Astrocyte (in vitro differentiated cells and primary cell): ENCODE measurements at regions not wholly inside any gene's neighbourhood (a gene's known extent, or its start where the extent isn't known, plus 50 kb on each side); places are given as distances from the start of the nearest gene placed in this dataset.

Experiments
- DNase-seq: peaks from one replicate; pipeline ENCODE4 v3.0.0-alpha.2; 2010; ENCODE audit warnings: low read depth
- FAIRE-seq: peaks from 2 replicates; lab custom pipeline; 2011; peaks lifted over from hg19 to GRCh38; lab: Jason Lieb, UNC
- H2AFZ ChIP-seq: 2 replicates; pipeline ENCODE4 v1.6.0; 2012; ENCODE audit warnings: low read depth, low read length, inconsistent platforms
- H3K27ac ChIP-seq: 2 replicates; pipeline ENCODE4 v1.5.1; 2011; ENCODE audit warnings: low read depth, low read length, inconsistent platforms
- H3K27me3 ChIP-seq: 2 replicates; pipeline ENCODE4 v1.6.0; 2011; ENCODE audit warnings: low read length, inconsistent platforms; ENCODE audit not compliant: insufficient read depth
- H3K36me3 ChIP-seq: 2 replicates; pipeline ENCODE4 v1.5.1; 2011; ENCODE audit warnings: low read length, inconsistent platforms; ENCODE audit not compliant: insufficient read depth
- H3K4me1 ChIP-seq: 2 replicates; pipeline ENCODE4 v1.5.1; 2011; ENCODE audit warnings: low read length, inconsistent platforms; ENCODE audit not compliant: insufficient read depth
- H3K4me2 ChIP-seq: 2 replicates; pipeline ENCODE4 v1.6.0; 2012; ENCODE audit warnings: low read length, inconsistent platforms
- H3K4me3 ChIP-seq: 2 replicates; pipeline ENCODE4 v1.5.1; 2011; ENCODE audit warnings: low read depth, mild to moderate bottlenecking, low read length, inconsistent platforms; ENCODE audit not compliant: insufficient read depth
- H3K79me2 ChIP-seq: 2 replicates; pipeline ENCODE4 v1.6.0; 2012; ENCODE audit warnings: mild to moderate bottlenecking, low read length, inconsistent platforms; ENCODE audit not compliant: insufficient read depth
- H3K9ac ChIP-seq: 2 replicates; pipeline ENCODE4 v1.6.0; 2012; ENCODE audit warnings: mild to moderate bottlenecking, low read length, inconsistent platforms
- H3K9me3 ChIP-seq: 2 replicates; pipeline ENCODE4 v1.5.1; 2012; ENCODE audit warnings: low read depth, mild to moderate bottlenecking, low read length, inconsistent platforms; ENCODE audit not compliant: insufficient read depth
- H4K20me1 ChIP-seq: 2 replicates; pipeline ENCODE4 v1.6.0; 2012; ENCODE audit warnings: low read length, inconsistent platforms; ENCODE audit not compliant: insufficient read depth
- H3K27ac Mint-ChIP-seq: one replicate; pipeline ENCODE4 v1.8.0; 2021; ENCODE audit warnings: mild to moderate bottlenecking, mixed read lengths; ENCODE audit not compliant: unreplicated experiment
- H3K27me3 Mint-ChIP-seq: one replicate; pipeline ENCODE4 v1.8.0; 2021; ENCODE audit warnings: low read depth, mixed read lengths; ENCODE audit not compliant: unreplicated experiment
- H3K36me3 Mint-ChIP-seq: one replicate; pipeline ENCODE4 v1.8.0; 2021; ENCODE audit warnings: low read depth, mixed read lengths; ENCODE audit not compliant: unreplicated experiment
- H3K4me1 Mint-ChIP-seq: one replicate; pipeline ENCODE4 v1.8.0; 2021; ENCODE audit warnings: low read depth, mixed read lengths; ENCODE audit not compliant: unreplicated experiment
- H3K4me3 Mint-ChIP-seq: one replicate; pipeline ENCODE4 v1.8.0; 2021; ENCODE audit warnings: mild to moderate bottlenecking, moderate library complexity, mixed read lengths; ENCODE audit not compliant: unreplicated experiment
- H3K9me3 Mint-ChIP-seq: one replicate; pipeline ENCODE4 v1.8.0; 2021; ENCODE audit warnings: mild to moderate bottlenecking, mixed read lengths; ENCODE audit not compliant: unreplicated experiment
- EZH2 ChIP-seq: IDR thresholded peaks from 2 replicates; pipeline ENCODE4 v1.6.1; 2012; ENCODE audit warnings: mild to moderate bottlenecking, low read length, inconsistent platforms; ENCODE audit not compliant: insufficient read depth
- TF ChIP-seq, protein P1 (sequence below): IDR thresholded peaks from 2 replicates; pipeline ENCODE4 v1.5.1; 2011; ENCODE audit warnings: low read depth, mild to moderate bottlenecking, inconsistent platforms, low read length, moderate library complexity; ENCODE audit not compliant: insufficient read depth

GRCh38 chr21:35329940-35330660 lies 281.0 kb upstream of the RUNX1 start:
- Histone ChIP-seq H3K36me3 (no peaks in the 10 kb centered on the region), H3K4me3 (no peak overlapping the region), H3K27me3 (peaks cover 26% of the 10 kb centered on the region), H3K9me3 (no peaks in the 10 kb centered on the region), H3K4me2 (no peak overlapping the region), H4K20me1 (no peaks in the 10 kb centered on the region), H3K79me2 (no peaks in the 10 kb centered on the region), H3K9ac (no peak overlapping the region), H2AFZ (no peak overlapping the region), H3K4me1 (peaks cover 8% of the 10 kb centered on the region), H3K27ac (no peak overlapping the region)
- H3K4me1 Mint-ChIP-seq: peaks cover 13% of the 10 kb centered on the region
- peaks cover 4% of the 10 kb centered on the region for H3K36me3 Mint-ChIP-seq
- H3K27me3 Mint-ChIP-seq: no peaks in the 10 kb centered on the region
- no peak for FAIRE-seq
- H3K4me3 Mint-ChIP-seq: no peak overlapping the region
- no peak for DNase-seq
- TF ChIP-seq, protein P1, sequence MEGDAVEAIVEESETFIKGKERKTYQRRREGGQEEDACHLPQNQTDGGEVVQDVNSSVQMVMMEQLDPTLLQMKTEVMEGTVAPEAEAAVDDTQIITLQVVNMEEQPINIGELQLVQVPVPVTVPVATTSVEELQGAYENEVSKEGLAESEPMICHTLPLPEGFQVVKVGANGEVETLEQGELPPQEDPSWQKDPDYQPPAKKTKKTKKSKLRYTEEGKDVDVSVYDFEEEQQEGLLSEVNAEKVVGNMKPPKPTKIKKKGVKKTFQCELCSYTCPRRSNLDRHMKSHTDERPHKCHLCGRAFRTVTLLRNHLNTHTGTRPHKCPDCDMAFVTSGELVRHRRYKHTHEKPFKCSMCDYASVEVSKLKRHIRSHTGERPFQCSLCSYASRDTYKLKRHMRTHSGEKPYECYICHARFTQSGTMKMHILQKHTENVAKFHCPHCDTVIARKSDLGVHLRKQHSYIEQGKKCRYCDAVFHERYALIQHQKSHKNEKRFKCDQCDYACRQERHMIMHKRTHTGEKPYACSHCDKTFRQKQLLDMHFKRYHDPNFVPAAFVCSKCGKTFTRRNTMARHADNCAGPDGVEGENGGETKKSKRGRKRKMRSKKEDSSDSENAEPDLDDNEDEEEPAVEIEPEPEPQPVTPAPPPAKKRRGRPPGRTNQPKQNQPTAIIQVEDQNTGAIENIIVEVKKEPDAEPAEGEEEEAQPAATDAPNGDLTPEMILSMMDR: no peak
- no peak for TF ChIP-seq EZH2
- H3K9me3 Mint-ChIP-seq: peaks cover 8% of the 10 kb centered on the region
- no peak overlapping the region for H3K27ac Mint-ChIP-seq

DNA sequence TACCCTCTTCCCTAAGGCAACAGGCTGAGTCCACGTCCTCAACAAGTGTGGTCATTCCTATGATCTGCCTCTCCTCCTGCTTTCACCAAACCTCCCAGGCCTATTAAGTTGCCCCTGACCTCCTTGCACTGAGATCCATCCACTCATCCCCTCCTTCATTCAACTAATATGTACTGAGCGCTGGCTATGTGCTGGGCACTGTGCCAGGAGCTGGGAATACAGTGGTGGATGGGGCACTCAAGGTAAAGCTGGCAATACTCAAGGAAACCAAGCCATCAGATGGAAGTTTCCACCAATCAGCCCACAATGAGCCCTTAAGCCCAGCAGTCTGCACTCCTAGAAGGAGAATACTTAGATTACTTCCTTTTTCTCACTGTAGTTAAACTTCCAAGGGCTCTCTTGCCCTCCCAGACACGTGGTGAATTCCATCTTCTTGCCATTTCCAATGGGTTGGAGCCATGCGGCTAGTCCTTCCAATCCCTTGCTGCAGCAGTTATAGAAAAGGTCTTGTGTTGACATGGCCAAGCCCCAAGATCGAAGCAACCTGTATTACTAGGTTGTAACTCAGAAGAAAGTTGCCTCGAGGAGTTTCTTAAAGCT lies 279.9 kb upstream of the RUNX1 start:
- Histone ChIP-seq H3K36me3 (no peaks in the 10 kb centered on the region), H3K4me2 (no peak overlapping the region), H2AFZ (no peak overlapping the region), H3K4me3 (no peak overlapping the region), H4K20me1 (no peaks in the 10 kb centered on the region), H3K27ac (no peak overlapping the region), H3K27me3 (peaks cover 24% of the 10 kb centered on the region), H3K4me1 (peaks cover 19% of the 10 kb centered on the region), H3K9ac (no peak overlapping the region), H3K9me3 (no peaks in the 10 kb centered on the region), H3K79me2 (no peaks in the 10 kb centered on the region)
- Mint-ChIP-seq H3K4me3 (no peak overlapping the region), H3K36me3 (peaks cover 4% of the 10 kb centered on the region), H3K4me1 (peaks cover 24% of the 10 kb centered on the region), H3K27me3 (no peaks in the 10 kb centered on the region), H3K9me3 (peaks cover 8% of the 10 kb centered on the region), H3K27ac (no peak overlapping the region)
- FAIRE-seq: no peak
- no peak for TF ChIP-seq EZH2
- TF ChIP-seq, protein P1: no peak
- DNase-seq: no peak

DNA sequence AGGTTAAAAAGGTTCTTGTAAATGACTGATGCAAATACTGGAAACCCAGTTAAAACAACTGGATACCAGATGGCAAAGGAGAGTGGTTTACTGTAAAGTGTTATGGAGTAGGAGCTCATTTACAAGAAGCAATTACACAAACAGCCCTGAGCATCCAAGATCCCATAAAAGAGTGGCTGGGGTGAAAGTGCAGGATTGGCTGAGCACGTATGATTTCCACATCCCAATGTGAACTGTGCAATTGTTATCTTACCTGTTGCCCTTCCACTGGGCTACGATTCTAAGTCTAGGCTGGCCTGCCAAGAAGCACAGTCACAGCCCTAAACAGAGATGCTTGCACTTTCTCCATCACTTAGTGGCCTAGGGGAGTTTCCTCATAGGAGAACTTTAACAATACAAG lies 277.6 kb upstream of the RUNX1 start:
- TF ChIP-seq EZH2: no peak
- TF ChIP-seq, protein P1: no peak
- FAIRE-seq: peak; percentile 23
- no peak overlapping the region for H3K4me3 ChIP-seq
- peaks cover 22% of the 10 kb centered on the region for H3K4me1 Mint-ChIP-seq
- peaks cover 20% of the 10 kb centered on the region for H3K4me1 ChIP-seq
- peaks cover 2% of the 10 kb centered on the region for H3K9me3 Mint-ChIP-seq
- no peaks in the 10 kb centered on the region for H3K27me3 Mint-ChIP-seq
- no peaks in the 10 kb centered on the region for H3K9me3 ChIP-seq
- peaks cover 29% of the 10 kb centered on the region for H3K27me3 ChIP-seq
- H3K36me3 Mint-ChIP-seq: peaks cover 2% of the 10 kb centered on the region
- no peak for DNase-seq
- no peaks in the 10 kb centered on the region for H3K79me2 ChIP-seq
- no peaks in the 10 kb centered on the region for H4K20me1 ChIP-seq
- no peak overlapping the region for H3K27ac Mint-ChIP-seq
- no peak overlapping the region for H3K9ac ChIP-seq
- H3K4me2 ChIP-seq: no peak overlapping the region
- H3K36me3 ChIP-seq: no peaks in the 10 kb centered on the region
- no peak overlapping the region for H3K27ac ChIP-seq
- no peak overlapping the region for H2AFZ ChIP-seq
- H3K4me3 Mint-ChIP-seq: no peak overlapping the region
